ENCODE measurements at regions not wholly inside any gene's neighbourhood (a gene's known extent, or its start where the extent isn't known, plus 50 kb on each side); places are given as distances from the start of the nearest gene placed in this dataset.

DNA sequence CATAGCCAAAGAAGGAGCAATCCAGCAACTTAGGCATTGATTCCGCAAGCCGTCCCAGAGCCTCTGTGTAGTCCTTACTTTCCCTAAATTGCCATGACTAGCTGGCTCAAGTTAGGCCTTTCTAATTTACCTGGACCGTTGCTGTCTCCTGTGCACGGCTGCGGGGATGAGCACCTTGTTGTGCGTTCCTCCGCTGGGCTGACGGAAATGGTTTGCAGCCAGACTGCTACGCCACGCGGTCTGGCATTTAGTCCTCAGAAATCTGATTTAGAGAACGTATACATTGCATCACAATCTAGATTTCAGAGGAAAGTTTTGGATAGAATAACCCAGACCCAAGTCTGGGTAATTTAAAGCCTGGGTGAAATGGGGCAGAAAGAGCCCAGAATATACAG is 133.2 kb upstream of the ARHGAP5 start:
- TF ChIP-seq, protein P1, sequence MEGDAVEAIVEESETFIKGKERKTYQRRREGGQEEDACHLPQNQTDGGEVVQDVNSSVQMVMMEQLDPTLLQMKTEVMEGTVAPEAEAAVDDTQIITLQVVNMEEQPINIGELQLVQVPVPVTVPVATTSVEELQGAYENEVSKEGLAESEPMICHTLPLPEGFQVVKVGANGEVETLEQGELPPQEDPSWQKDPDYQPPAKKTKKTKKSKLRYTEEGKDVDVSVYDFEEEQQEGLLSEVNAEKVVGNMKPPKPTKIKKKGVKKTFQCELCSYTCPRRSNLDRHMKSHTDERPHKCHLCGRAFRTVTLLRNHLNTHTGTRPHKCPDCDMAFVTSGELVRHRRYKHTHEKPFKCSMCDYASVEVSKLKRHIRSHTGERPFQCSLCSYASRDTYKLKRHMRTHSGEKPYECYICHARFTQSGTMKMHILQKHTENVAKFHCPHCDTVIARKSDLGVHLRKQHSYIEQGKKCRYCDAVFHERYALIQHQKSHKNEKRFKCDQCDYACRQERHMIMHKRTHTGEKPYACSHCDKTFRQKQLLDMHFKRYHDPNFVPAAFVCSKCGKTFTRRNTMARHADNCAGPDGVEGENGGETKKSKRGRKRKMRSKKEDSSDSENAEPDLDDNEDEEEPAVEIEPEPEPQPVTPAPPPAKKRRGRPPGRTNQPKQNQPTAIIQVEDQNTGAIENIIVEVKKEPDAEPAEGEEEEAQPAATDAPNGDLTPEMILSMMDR (IDR thresholded peaks at IDR 0.05) = no peak
- no peak for TF ChIP-seq POLR2A (IDR thresholded peaks at IDR 0.05)
